NCI-H1105 treated with DMSO at 0.1 percent for 48 hours (cell line): ENCODE measurements at regions not wholly inside any gene's neighbourhood (a gene's known extent, or its start where the extent isn't known, plus 50 kb on each side); places are given as distances from the start of the nearest gene placed in this dataset.

Experiments used
- DNase-seq: peaks from one replicate; lab custom pipeline; 2025; lab: John Stamatoyannopoulos, UW

- DNase-seq = no peak
Measured at GRCh38 chr4:20302336-20302735, 50.6 kb downstream of the SLIT2 start.

GRCh38 chr4:20305976-20306375 lies 54.3 kb downstream of the SLIT2 start:
- DNase-seq = peak; percentile 5

- no peak for DNase-seq
Measured at GRCh38 chr4:20311856-20312255, 60.2 kb downstream of the SLIT2 start.

GRCh38 chr4:20313237-20314030 lies 61.7 kb downstream of the SLIT2 start:
- no peak for DNase-seq

GRCh38 chr4:20317424-20317985 lies 65.8 kb downstream of the SLIT2 start:
- DNase-seq = no peak

- DNase-seq = no peak
Measured at GRCh38 chr4:20318001-20318908, 66.5 kb downstream of the SLIT2 start.

GRCh38 chr4:20318909-20319277 lies 67.2 kb downstream of the SLIT2 start:
- DNase-seq = peak; percentile 35

GRCh38 chr4:20319825-20320612 lies 68.3 kb downstream of the SLIT2 start:
- DNase-seq = no peak

- no peak for DNase-seq
Measured at GRCh38 chr4:20323991-20324390, 72.3 kb downstream of the SLIT2 start.

- DNase-seq = no peak
Measured at GRCh38 chr4:20326460-20326859, 74.8 kb downstream of the SLIT2 start.

GRCh38 chr4:20326977-20327376 lies 75.3 kb downstream of the SLIT2 start:
- peak; percentile 51 for DNase-seq

- no peak for DNase-seq
Measured at GRCh38 chr4:20327808-20328207, 76.1 kb downstream of the SLIT2 start.

- DNase-seq = no peak
Measured at GRCh38 chr4:20331642-20332041, 79.9 kb downstream of the SLIT2 start.

- no peak for DNase-seq
Measured at GRCh38 chr4:20333141-20333715, 81.5 kb downstream of the SLIT2 start.

- no peak for DNase-seq
Measured at GRCh38 chr4:20337261-20337664, 85.6 kb downstream of the SLIT2 start.

GRCh38 chr4:20338841-20339240 lies 87.1 kb downstream of the SLIT2 start:
- DNase-seq = no peak

GRCh38 chr4:20341134-20341738 lies 89.5 kb downstream of the SLIT2 start:
- DNase-seq = no peak

- no peak for DNase-seq
Measured at GRCh38 chr4:20347531-20347930, 95.8 kb downstream of the SLIT2 start.

GRCh38 chr4:20348411-20348810 lies 96.7 kb downstream of the SLIT2 start:
- no peak for DNase-seq

GRCh38 chr4:20351360-20352162 lies 99.9 kb downstream of the SLIT2 start:
- DNase-seq = no peak

GRCh38 chr4:20352163-20352431 lies 100.4 kb downstream of the SLIT2 start:
- no peak for DNase-seq
